ENCODE measurements at regions not wholly inside any gene's neighbourhood (a gene's known extent, or its start where the extent isn't known, plus 50 kb on each side); places are given as distances from the start of the nearest gene placed in this dataset.

DNA sequence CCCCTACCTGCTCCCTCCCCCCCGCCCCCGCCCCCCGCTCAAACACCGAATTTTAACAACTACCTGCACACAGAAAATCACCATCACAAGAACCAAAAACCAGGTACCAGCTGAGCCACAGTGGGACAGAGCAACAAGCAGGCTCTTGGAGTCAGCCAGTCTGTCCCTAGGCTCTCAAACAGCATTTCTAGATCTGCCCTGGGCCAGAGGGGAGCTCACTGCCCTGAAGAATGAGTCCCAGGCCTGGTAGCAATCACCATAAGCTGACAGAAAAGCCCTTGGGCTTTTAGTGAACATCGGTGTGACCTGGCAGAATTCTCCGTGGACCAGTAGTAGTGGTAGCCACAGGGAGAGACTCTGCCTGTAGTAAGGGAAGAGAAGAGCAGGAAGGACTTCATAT, 58.3 kb downstream of the C11orf87 start:
- no peak for FAIRE-seq
- H3K27ac ChIP-seq (ENCODE audit: control insufficient read depth, insufficient read depth, low read length): no peak overlapping the region
- no peak for TF ChIP-seq EZH2 (IDR thresholded peaks at IDR 0.05; ENCODE audit: low read length)
- TF ChIP-seq, protein P1, sequence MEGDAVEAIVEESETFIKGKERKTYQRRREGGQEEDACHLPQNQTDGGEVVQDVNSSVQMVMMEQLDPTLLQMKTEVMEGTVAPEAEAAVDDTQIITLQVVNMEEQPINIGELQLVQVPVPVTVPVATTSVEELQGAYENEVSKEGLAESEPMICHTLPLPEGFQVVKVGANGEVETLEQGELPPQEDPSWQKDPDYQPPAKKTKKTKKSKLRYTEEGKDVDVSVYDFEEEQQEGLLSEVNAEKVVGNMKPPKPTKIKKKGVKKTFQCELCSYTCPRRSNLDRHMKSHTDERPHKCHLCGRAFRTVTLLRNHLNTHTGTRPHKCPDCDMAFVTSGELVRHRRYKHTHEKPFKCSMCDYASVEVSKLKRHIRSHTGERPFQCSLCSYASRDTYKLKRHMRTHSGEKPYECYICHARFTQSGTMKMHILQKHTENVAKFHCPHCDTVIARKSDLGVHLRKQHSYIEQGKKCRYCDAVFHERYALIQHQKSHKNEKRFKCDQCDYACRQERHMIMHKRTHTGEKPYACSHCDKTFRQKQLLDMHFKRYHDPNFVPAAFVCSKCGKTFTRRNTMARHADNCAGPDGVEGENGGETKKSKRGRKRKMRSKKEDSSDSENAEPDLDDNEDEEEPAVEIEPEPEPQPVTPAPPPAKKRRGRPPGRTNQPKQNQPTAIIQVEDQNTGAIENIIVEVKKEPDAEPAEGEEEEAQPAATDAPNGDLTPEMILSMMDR (optimal IDR thresholded peaks at IDR 0.05 in 1 of 3, IDR thresholded peaks at IDR 0.05 in 1 of 3, conservative IDR thresholded peaks at IDR 0.05 in 1 of 3; ENCODE audit: extremely low read depth in 1 of 3, insufficient read depth in 2 of 3, low read length in 3 of 3): no peak

DNA sequence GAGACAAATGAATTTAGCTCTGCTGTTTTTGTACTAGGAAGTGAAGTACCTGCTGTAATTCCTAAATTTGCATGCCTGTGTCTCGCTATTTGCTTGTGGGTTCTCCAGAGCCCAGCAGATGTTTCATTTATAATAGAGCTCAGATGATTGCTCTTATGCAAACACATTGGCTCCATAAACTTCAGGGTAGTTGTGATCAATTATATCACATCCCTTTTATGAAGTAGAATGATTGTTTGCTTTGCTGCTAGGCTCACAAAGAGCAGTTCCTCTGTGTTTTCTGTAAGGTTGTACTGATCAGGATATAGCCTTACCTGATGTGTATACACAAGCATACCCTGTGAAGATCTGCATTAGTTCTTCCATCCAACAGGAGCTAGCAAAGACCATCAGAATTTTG, 64.1 kb downstream of the C11orf87 start:
- FAIRE-seq (no peak), DNase-seq (ENCODE audit: low read depth, low spot score) (no peak)
- Histone ChIP-seq H3K9me1 (ENCODE audit: control insufficient read depth, extremely low read depth, insufficient read depth, low read length) (no peaks in the 10 kb centered on the region), H3K4me2 (ENCODE audit: control insufficient read depth, extremely low read depth, insufficient read depth, low read depth, low read length) (no peak overlapping the region), H3K27me3 (ENCODE audit: control insufficient read depth, extremely low read depth, insufficient read depth, low read length) (no peaks in the 10 kb centered on the region), H3K4me1 (ENCODE audit: control insufficient read depth, extremely low read depth, insufficient read depth, low read length) (no peaks in the 10 kb centered on the region), H2AFZ (ENCODE audit: control insufficient read depth, low read length) (no peak overlapping the region), H3K9ac (ENCODE audit: control insufficient read depth, extremely low read depth, insufficient read depth, low read length) (no peak overlapping the region), H3K36me3 (ENCODE audit: control insufficient read depth in 2 of 2, extremely low read depth in 1 of 2, insufficient read depth in 2 of 2, low read length in 2 of 2) (no peaks in the 10 kb centered on the region), H3K4me3 (ENCODE audit: control insufficient read depth in 2 of 3, extremely low read depth in 1 of 3, insufficient read depth in 2 of 3, low read depth in 1 of 3, low read length in 3 of 3) (no peak overlapping the region), H4K20me1 (ENCODE audit: control insufficient read depth, extremely low read depth, insufficient read depth, low read length) (no peaks in the 10 kb centered on the region), H3K79me2 (ENCODE audit: control insufficient read depth, insufficient read depth, low read length) (no peaks in the 10 kb centered on the region), H3K27ac (ENCODE audit: control insufficient read depth, insufficient read depth, low read length) (no peak overlapping the region), H3K9me3 (ENCODE audit: control insufficient read depth, low read depth, low read length) (no peaks in the 10 kb centered on the region)
- dilution Hi-C loops (cut with MboI; ENCODE audit: extremely low pct_ligation_motif_present, low sequenced_read_pairs): no loop called here
- no peak for TF ChIP-seq EZH2 (IDR thresholded peaks at IDR 0.05; ENCODE audit: low read length)
- TF ChIP-seq, protein P1 (optimal IDR thresholded peaks at IDR 0.05 in 1 of 3, IDR thresholded peaks at IDR 0.05 in 1 of 3, conservative IDR thresholded peaks at IDR 0.05 in 1 of 3; ENCODE audit: extremely low read depth in 1 of 3, insufficient read depth in 2 of 3, low read length in 3 of 3): no peak

More for the DNA sequence above, 58.3 kb downstream of the C11orf87 start:
- H3K79me2 ChIP-seq (ENCODE audit: control insufficient read depth, insufficient read depth, low read length): no peaks in the 10 kb centered on the region
- no peak for DNase-seq (ENCODE audit: low read depth, low spot score)
- H3K9ac ChIP-seq (ENCODE audit: control insufficient read depth, extremely low read depth, insufficient read depth, low read length): no peak overlapping the region
- H4K20me1 ChIP-seq (ENCODE audit: control insufficient read depth, extremely low read depth, insufficient read depth, low read length): no peaks in the 10 kb centered on the region
- no peak overlapping the region for H3K4me2 ChIP-seq (ENCODE audit: control insufficient read depth, extremely low read depth, insufficient read depth, low read depth, low read length)
- no peaks in the 10 kb centered on the region for H3K27me3 ChIP-seq (ENCODE audit: control insufficient read depth, extremely low read depth, insufficient read depth, low read length)
- no peaks in the 10 kb centered on the region for H3K9me1 ChIP-seq (ENCODE audit: control insufficient read depth, extremely low read depth, insufficient read depth, low read length)
- no peak overlapping the region for H3K4me3 ChIP-seq (ENCODE audit: control insufficient read depth in 2 of 3, extremely low read depth in 1 of 3, insufficient read depth in 2 of 3, low read depth in 1 of 3, low read length in 3 of 3)
- H3K36me3 ChIP-seq (ENCODE audit: control insufficient read depth in 2 of 2, extremely low read depth in 1 of 2, insufficient read depth in 2 of 2, low read length in 2 of 2): no peaks in the 10 kb centered on the region
- H2AFZ ChIP-seq (ENCODE audit: control insufficient read depth, low read length): no peak overlapping the region
- H3K9me3 ChIP-seq (ENCODE audit: control insufficient read depth, low read depth, low read length): no peaks in the 10 kb centered on the region
- dilution Hi-C loops (cut with MboI; ENCODE audit: extremely low pct_ligation_motif_present, low sequenced_read_pairs): no loop called here
- no peaks in the 10 kb centered on the region for H3K4me1 ChIP-seq (ENCODE audit: control insufficient read depth, extremely low read depth, insufficient read depth, low read length)
